Stomach (tissue), 8 donors: ENCODE measurements at regions not wholly inside any gene's neighbourhood (a gene's known extent, or its start where the extent isn't known, plus 50 kb on each side); places are given as distances from the start of the nearest gene placed in this dataset.

Source experiments
- DNase-seq, 2 donors: peaks; one replicate each; pipeline versions ENCODE4 v3.0.0 to v3.0.0-alpha.2; 2013 to 2019
- H3K27ac ChIP-seq, 5 donors: fragments of 200-600 bp in 4 of 5; sonication (generic) in 4 of 5; one replicate each; pipeline ENCODE4 v1.5.1; 2013 to 2019; ENCODE audit warnings: mild to moderate bottlenecking in 1 of 5, moderate library complexity in 1 of 5
- H3K27me3 ChIP-seq, 3 donors: fragments of 200-600 bp; sonication (generic); one replicate each; pipeline ENCODE4 v1.5.1; 2017 to 2019; ENCODE audit warnings: mixed run types in 1 of 3
- H3K36me3 ChIP-seq, 4 donors: fragments of 200-600 bp; sonication (generic); 1 replicate in 3 of 4; 2 replicates in 1 of 4; pipeline ENCODE4 v1.5.1; 2016 to 2019
- H3K4me1 ChIP-seq, 4 donors: fragments of 200-600 bp; sonication (generic); one replicate each; pipeline ENCODE4 v1.5.1; 2016 to 2019
- H3K4me3 ChIP-seq, 4 donors: fragments of 200-600 bp; sonication (generic) in 3 of 4; one replicate each; pipeline ENCODE4 v1.5.1; 2016 to 2019; ENCODE audit warnings: mild to moderate bottlenecking in 1 of 4
- H3K9me3 ChIP-seq, 4 donors: fragments of 200-600 bp; sonication (generic); one replicate each; pipeline ENCODE4 v1.5.1; 2016 to 2019
- CTCF ChIP-seq, 7 experiments: fragments of 450-650 bp in 4 of 7; fragments of 200-600 bp in 3 of 7; sonication (generic) in 3 of 7; IDR thresholded peaks; one replicate each; pipeline ENCODE4 v1.5.1; 2016 to 2019; ENCODE audit warnings: antibody characterized with exemption in 7 of 7, control low read depth in 2 of 7, mild to moderate bottlenecking in 1 of 7
- EP300 ChIP-seq: sonication (generic); formaldehyde crosslinking; IDR thresholded peaks from one replicate; pipeline ENCODE4 v1.6.1; 2017; ENCODE audit warnings: antibody characterized with exemption
- POLR2A ChIP-seq, 4 donors: fragments of 450-650 bp; IDR thresholded peaks; one replicate each; pipeline ENCODE4 v1.6.1; 2016; ENCODE audit warnings: antibody characterized with exemption in 4 of 4, control low read depth in 2 of 4, mild to moderate bottlenecking in 1 of 4, moderate library complexity in 1 of 4
- POLR2AphosphoS5 ChIP-seq, 3 donors: sonication (generic); formaldehyde crosslinking; IDR thresholded peaks; one replicate each; pipeline ENCODE4 v1.6.1; 2016; ENCODE audit warnings: antibody characterized with exemption in 3 of 3
- WGBS, 5 donors: extraction: QIAGEN DNeasy Blood & Tissue Kit in 3 of 5; methylation state at CpG; one replicate each; pipeline versions ENCODE4 v1.1.5 to v1.1.7; 2013 to 2018; 5-methylcytosine and 5-hydroxymethylcytosine counted together
- intact Hi-C: fragments of 100-400 bp; cut with DNase I; formaldehyde crosslinking; loops from one replicate; pipeline ENCODE4 v1.15.1; 2023; ENCODE audit warnings: low total_unique reads
- donor health status: healthy with polysubstance abuse.
- donor health status: Bipolar disorder and iron deficiency.
- donor health status: healthy.

- Histone ChIP-seq H3K27ac (no peak overlapping the region), H3K4me1 (peaks cover 0 to 6% (median 0%) of the 10 kb centered on the region in 4 donors), H3K27me3 (no peaks in the 10 kb centered on the region)
Measured at GRCh38 chr1:192732787-192733186, 76.1 kb upstream of the RGS2 start.

GRCh38 chr1:192735298-192735915 lies 73.4 kb upstream of the RGS2 start:
- 65 to 71% (median 67%) methylated on average over 3 of the region's 3 CpGs for WGBS, 5 donors
- intact Hi-C loops, result no loop called here
- no peaks in the 10 kb centered on the region for H3K36me3 ChIP-seq
- no peak overlapping the region for H3K27ac ChIP-seq
- no peak for TF ChIP-seq POLR2A (IDR thresholded peaks at IDR 0.05)
- TF ChIP-seq POLR2AphosphoS5 (IDR thresholded peaks at IDR 0.05), result no peak
- no peak for TF ChIP-seq EP300
- no peak for TF ChIP-seq CTCF (IDR thresholded peaks at IDR 0.05)
- H3K9me3 ChIP-seq, result no peaks in the 10 kb centered on the region
- DNase-seq, result no peak
- no peaks in the 10 kb centered on the region for H3K4me1 ChIP-seq
- no peaks in the 10 kb centered on the region for H3K27me3 ChIP-seq
- H3K4me3 ChIP-seq, result no peak overlapping the region

More at GRCh38 chr1:192732787-192733186, 76.1 kb upstream of the RGS2 start:
- 83 to 98% (median 98%) methylated on average over 2 of the region's 2 CpGs for WGBS, 5 donors
- Histone ChIP-seq H3K4me3 (no peak overlapping the region), H3K9me3 (no peaks in the 10 kb centered on the region), H3K36me3 (no peaks in the 10 kb centered on the region)
- intact Hi-C loops, result no loop called here
- TF ChIP-seq CTCF (IDR thresholded peaks at IDR 0.05), result no peak
- no peak for TF ChIP-seq POLR2A (IDR thresholded peaks at IDR 0.05)
- DNase-seq, result no peak

- intact Hi-C loops, result no loop called here
Measured at GRCh38 chr1:192737306-192737705, 71.5 kb upstream of the RGS2 start.

GRCh38 chr1:192739476-192740184 lies 69.2 kb upstream of the RGS2 start:
- Histone ChIP-seq H3K27ac (no peak overlapping the region), H3K4me1 (no peaks in the 10 kb centered on the region), H3K9me3 (peaks cover 0 to 7% (median 0%) of the 10 kb centered on the region in 4 donors), H3K4me3 (no peak overlapping the region), H3K36me3 (no peaks in the 10 kb centered on the region), H3K27me3 (no peaks in the 10 kb centered on the region)
- no peak for DNase-seq
- intact Hi-C loops, result no loop called here
- TF ChIP-seq POLR2A (IDR thresholded peaks at IDR 0.05) (no peak), EP300 (no peak), CTCF (IDR thresholded peaks at IDR 0.05) (no peak), POLR2AphosphoS5 (IDR thresholded peaks at IDR 0.05) (no peak)
- WGBS, 5 donors, result 87 to 98% (median 96%) methylated on average over 11 of the region's 11 CpGs

More at GRCh38 chr1:192737306-192737705, 71.5 kb upstream of the RGS2 start:
- Histone ChIP-seq H3K4me3 (no peak overlapping the region), H3K36me3 (no peaks in the 10 kb centered on the region), H3K27ac (no peak overlapping the region), H3K4me1 (no peaks in the 10 kb centered on the region), H3K9me3 (peaks cover 0 to 7% (median 0%) of the 10 kb centered on the region in 4 donors), H3K27me3 (no peaks in the 10 kb centered on the region)
- DNase-seq, result peak in 1 of 2 donors; percentile 31
- 52 to 73% (median 64%) methylated on average over 6 of the region's 6 CpGs for WGBS, 5 donors
- TF ChIP-seq POLR2A (IDR thresholded peaks at IDR 0.05), result no peak
- no peak for TF ChIP-seq POLR2AphosphoS5 (IDR thresholded peaks at IDR 0.05)
- TF ChIP-seq EP300, result no peak
- TF ChIP-seq CTCF (IDR thresholded peaks at IDR 0.05), result no peak
